AML-193 (cell line): ENCODE measurements at regions not wholly inside any gene's neighbourhood (a gene's known extent, or its start where the extent isn't known, plus 50 kb on each side); places are given as distances from the start of the nearest gene placed in this dataset.
"Not testable (repeated sequence)": the region's sequence is repeated elsewhere in the genome, so short reads cannot be mapped to it uniquely, and the experiment has no call there.

Experiments
- DNase-seq, 2 experiments: peaks; one replicate each; lab custom pipeline; 2025; lab: John Stamatoyannopoulos, UW

- not testable (repeated sequence) for DNase-seq
These were observed 219.6 kb downstream of the BAMBI start for GRCh38 chr10:28896791-28897409.

GRCh38 chr10:28897617-28898464, 220.5 kb downstream of the BAMBI start:
- DNase-seq: no peak

- no peak for DNase-seq
These were observed 224.9 kb downstream of the BAMBI start for GRCh38 chr10:28902215-28902614.

GRCh38 chr10:28903063-28903462, 225.7 kb downstream of the BAMBI start:
- DNase-seq: no peak

- no peak for DNase-seq
These were observed 226.4 kb downstream of the BAMBI start for GRCh38 chr10:28903736-28904135.

GRCh38 chr10:28905371-28905770, 228.1 kb downstream of the BAMBI start:
- DNase-seq: no peak

GRCh38 chr10:28906011-28906411, 228.7 kb downstream of the BAMBI start:
- no peak for DNase-seq

GRCh38 chr10:28906415-28906814, 229.1 kb downstream of the BAMBI start:
- no peak for DNase-seq

- DNase-seq: no peak
These were observed 229.6 kb downstream of the BAMBI start for GRCh38 chr10:28906934-28907333.

- DNase-seq: no peak
These were observed 232.6 kb downstream of the BAMBI start for GRCh38 chr10:28909875-28910274.

GRCh38 chr10:28910956-28911355, 233.6 kb downstream of the BAMBI start:
- no peak for DNase-seq

GRCh38 chr10:28911511-28911910, 234.2 kb downstream of the BAMBI start:
- not testable (repeated sequence) for DNase-seq

GRCh38 chr10:28912017-28912783, 234.9 kb downstream of the BAMBI start:
- DNase-seq: no peak

- DNase-seq: no peak
These were observed 236.3 kb downstream of the BAMBI start for GRCh38 chr10:28913436-28914237.

- DNase-seq: no peak
These were observed 237.4 kb downstream of the BAMBI start for GRCh38 chr10:28914701-28915100.

- no peak for DNase-seq
These were observed 238.8 kb downstream of the BAMBI start for GRCh38 chr10:28915989-28916588.

- no peak for DNase-seq
These were observed 242.8 kb downstream of the BAMBI start for GRCh38 chr10:28920091-28920490.

GRCh38 chr10:28922127-28922526, 244.8 kb downstream of the BAMBI start:
- no peak for DNase-seq

- no peak for DNase-seq
These were observed 245.5 kb downstream of the BAMBI start for GRCh38 chr10:28922861-28923260.

GRCh38 chr10:28924717-28925116, 247.4 kb downstream of the BAMBI start:
- DNase-seq: no peak

GRCh38 chr10:28925121-28925663, 247.9 kb downstream of the BAMBI start:
- DNase-seq: no peak
